ENCODE measurements at regions not wholly inside any gene's neighbourhood (a gene's known extent, or its start where the extent isn't known, plus 50 kb on each side); places are given as distances from the start of the nearest gene placed in this dataset.
"Not testable (repeated sequence)": the region's sequence is repeated elsewhere in the genome, so short reads cannot be mapped to it uniquely, and the experiment has no call there.

GRCh38 chr1:116292929-116293725 lies 79.9 kb upstream of the ATP1A1 start:
- no peak for DNase-seq (ENCODE audit: low spot score, unreplicated experiment)
- TF ChIP-seq CTCF (IDR thresholded peaks at IDR 0.05; ENCODE audit: unreplicated experiment) = no peak
- Mint-ChIP-seq H3K4me3 (ENCODE audit: low read depth) (no peak overlapping the region), H3K4me1 (ENCODE audit: low read depth) (peaks cover 8% of the 10 kb centered on the region), H3K9me3 (ENCODE audit: low read depth) (peaks cover 9% of the 10 kb centered on the region), H3K36me3 (ENCODE audit: insufficient read depth) (no peaks in the 10 kb centered on the region), H3K27me3 (no peaks in the 10 kb centered on the region), H3K27ac (peak overlapping the region; percentile 76)

- Mint-ChIP-seq H3K4me1 (ENCODE audit: low read depth) (peaks cover 15% of the 10 kb centered on the region), H3K27ac (no peak overlapping the region), H3K4me3 (ENCODE audit: low read depth) (no peak overlapping the region), H3K36me3 (ENCODE audit: insufficient read depth) (peaks cover 2% of the 10 kb centered on the region), H3K9me3 (ENCODE audit: low read depth) (peaks cover 8% of the 10 kb centered on the region), H3K27me3 (no peaks in the 10 kb centered on the region)
- TF ChIP-seq CTCF (IDR thresholded peaks at IDR 0.05; ENCODE audit: unreplicated experiment) = no peak
- DNase-seq (ENCODE audit: low spot score, unreplicated experiment) = no peak
Measured at GRCh38 chr1:116297495-116298212, 75.4 kb upstream of the ATP1A1 start.

GRCh38 chr1:116298213-116298579 lies 74.8 kb upstream of the ATP1A1 start:
- not testable (repeated sequence) for DNase-seq (ENCODE audit: low spot score, unreplicated experiment); H3K27ac Mint-ChIP-seq; H3K4me3 Mint-ChIP-seq (ENCODE audit: low read depth); H3K9me3 Mint-ChIP-seq (ENCODE audit: low read depth); H3K27me3 Mint-ChIP-seq; H3K36me3 Mint-ChIP-seq (ENCODE audit: insufficient read depth)
- peaks cover 11% of the 10 kb centered on the region for H3K4me1 Mint-ChIP-seq (ENCODE audit: low read depth)

- H3K36me3 Mint-ChIP-seq (ENCODE audit: insufficient read depth) = peaks cover 2% of the 10 kb centered on the region
- H3K9me3 Mint-ChIP-seq (ENCODE audit: low read depth) = peaks cover 8% of the 10 kb centered on the region
- no peak for DNase-seq (ENCODE audit: low spot score, unreplicated experiment)
- no peak overlapping the region for H3K27ac Mint-ChIP-seq
- no peaks in the 10 kb centered on the region for H3K27me3 Mint-ChIP-seq
- H3K4me1 Mint-ChIP-seq (ENCODE audit: low read depth) = peaks cover 9% of the 10 kb centered on the region
- H3K4me3 Mint-ChIP-seq (ENCODE audit: low read depth) = no peak overlapping the region
- no peak for TF ChIP-seq CTCF (IDR thresholded peaks at IDR 0.05; ENCODE audit: unreplicated experiment)
Measured at GRCh38 chr1:116298746-116299145, 74.3 kb upstream of the ATP1A1 start.

GRCh38 chr1:116299248-116299647 lies 73.8 kb upstream of the ATP1A1 start:
- H3K4me1 Mint-ChIP-seq (ENCODE audit: low read depth) = peaks cover 9% of the 10 kb centered on the region
- H3K27me3 Mint-ChIP-seq = no peaks in the 10 kb centered on the region
- peaks cover 2% of the 10 kb centered on the region for H3K36me3 Mint-ChIP-seq (ENCODE audit: insufficient read depth)
- no peak for TF ChIP-seq CTCF (IDR thresholded peaks at IDR 0.05; ENCODE audit: unreplicated experiment)
- peaks cover 8% of the 10 kb centered on the region for H3K9me3 Mint-ChIP-seq (ENCODE audit: low read depth)
- no peak for DNase-seq (ENCODE audit: low spot score, unreplicated experiment)
- H3K27ac Mint-ChIP-seq = no peak overlapping the region
- no peak overlapping the region for H3K4me3 Mint-ChIP-seq (ENCODE audit: low read depth)

Measured in progenitor cell of endocrine pancreas (in vitro differentiated cells).